ENCODE measurements at regions not wholly inside any gene's neighbourhood (a gene's known extent, or its start where the extent isn't known, plus 50 kb on each side); places are given as distances from the start of the nearest gene placed in this dataset.

GRCh38 chr4:116244771-116245170 is 840.6 kb downstream of the TRAM1L1 start:
- Mint-ChIP-seq H3K36me3 (no peaks in the 10 kb centered on the region), H3K9me3 (peaks cover 0 to 3% (median 0%) of the 10 kb centered on the region in 7 donors), H3K4me3 (no peak overlapping the region), H3K4me1 (no peaks in the 10 kb centered on the region), H3K27ac (no peak overlapping the region), H3K27me3 (ENCODE audit: low read depth in 3 of 3) (no peaks in the 10 kb centered on the region)
- no peaks in the 10 kb centered on the region for H3K27me3 ChIP-seq (ENCODE audit: control insufficient read depth in 2 of 2, insufficient read depth in 2 of 2, low read length in 2 of 2)
- no peaks in the 10 kb centered on the region for H3K36me3 ChIP-seq (replicated peaks in 1 of 2; ENCODE audit: control insufficient read depth in 1 of 2, insufficient read depth in 2 of 2, low read length in 2 of 2)
- H2AFZ ChIP-seq (ENCODE audit: insufficient read depth, low read depth, low read length, poor library complexity, severe bottlenecking) = no peak overlapping the region
- H3K4me3 ChIP-seq (replicated peaks in 1 of 3; ENCODE audit: low read depth in 2 of 3, low read length in 3 of 3) = no peak overlapping the region
- H3K27ac ChIP-seq (ENCODE audit: low read depth in 1 of 2, low read length in 2 of 2) = no peak overlapping the region
- DNase-seq = no peak
- TF ChIP-seq CTCF (IDR thresholded peaks at IDR 0.05) = no peak
- no peaks in the 10 kb centered on the region for H4K20me1 ChIP-seq (ENCODE audit: insufficient read depth, low read length)
- H3K9me3 ChIP-seq (replicated peaks in 1 of 2; ENCODE audit: control insufficient read depth in 1 of 2, insufficient read depth in 1 of 2, low read length in 2 of 2) = peaks cover 0 to 6% of the 10 kb centered on the region in 2 donors
- no peaks in the 10 kb centered on the region for H3K4me1 ChIP-seq (ENCODE audit: control insufficient read depth in 1 of 2, insufficient read depth in 2 of 2, low read length in 2 of 2)
- intact Hi-C loops (cut with micrococcal nuclease) = no loop called here
- no peaks in the 10 kb centered on the region for H3K79me2 ChIP-seq (ENCODE audit: insufficient read depth, low read length)
- H3K4me2 ChIP-seq (replicated peaks; ENCODE audit: extremely low read depth, low read length, poor library complexity, severe bottlenecking) = no peak overlapping the region
- H3K9ac ChIP-seq (ENCODE audit: insufficient read depth, low read length, poor library complexity, severe bottlenecking) = no peak overlapping the region
- WGBS (ENCODE audit: insufficient coverage) = no CpG with 5 or more reads among the region's 1 CpG

- Mint-ChIP-seq H3K27me3 (ENCODE audit: low read depth in 3 of 3) (peaks cover 0 to 1% (median 0%) of the 10 kb centered on the region in 3 donors), H3K36me3 (no peaks in the 10 kb centered on the region), H3K27ac (no peak overlapping the region), H3K4me1 (no peaks in the 10 kb centered on the region), H3K9me3 (peaks cover 0 to 5% (median 0%) of the 10 kb centered on the region in 7 donors), H3K4me3 (no peak overlapping the region)
- Histone ChIP-seq H3K9ac (ENCODE audit: insufficient read depth, low read length, poor library complexity, severe bottlenecking) (no peak overlapping the region), H3K79me2 (ENCODE audit: insufficient read depth, low read length) (no peaks in the 10 kb centered on the region), H3K36me3 (replicated peaks in 1 of 2; ENCODE audit: control insufficient read depth in 1 of 2, insufficient read depth in 2 of 2, low read length in 2 of 2) (no peaks in the 10 kb centered on the region), H2AFZ (ENCODE audit: insufficient read depth, low read depth, low read length, poor library complexity, severe bottlenecking) (no peak overlapping the region), H3K27me3 (ENCODE audit: control insufficient read depth in 2 of 2, insufficient read depth in 2 of 2, low read length in 2 of 2) (no peaks in the 10 kb centered on the region), H3K4me3 (replicated peaks in 1 of 3; ENCODE audit: low read depth in 2 of 3, low read length in 3 of 3) (no peak overlapping the region), H3K9me3 (replicated peaks in 1 of 2; ENCODE audit: control insufficient read depth in 1 of 2, insufficient read depth in 1 of 2, low read length in 2 of 2) (peaks cover 0 to 6% of the 10 kb centered on the region in 2 donors), H4K20me1 (ENCODE audit: insufficient read depth, low read length) (no peaks in the 10 kb centered on the region), H3K4me2 (replicated peaks; ENCODE audit: extremely low read depth, low read length, poor library complexity, severe bottlenecking) (no peak overlapping the region), H3K4me1 (ENCODE audit: control insufficient read depth in 1 of 2, insufficient read depth in 2 of 2, low read length in 2 of 2) (no peaks in the 10 kb centered on the region), H3K27ac (ENCODE audit: low read depth in 1 of 2, low read length in 2 of 2) (no peak overlapping the region)
- no peak for TF ChIP-seq CTCF (IDR thresholded peaks at IDR 0.05)
- intact Hi-C loops (cut with micrococcal nuclease) = no loop called here
- no peak for DNase-seq
- 67% methylated on average over 1 of the region's 2 CpGs for WGBS (ENCODE audit: insufficient coverage)
Observed at GRCh38 chr4:116243431-116243830, 841.9 kb downstream of the TRAM1L1 start.

Data from CD14-positive monocyte (primary cell).